B cell (primary cell): ENCODE measurements at regions not wholly inside any gene's neighbourhood (a gene's known extent, or its start where the extent isn't known, plus 50 kb on each side); places are given as distances from the start of the nearest gene placed in this dataset.

Experiments used
- ATAC-seq: fragments of 200-7000 bp; cut with Tn5 transposase; one replicate; pipeline ENCODE4 v1.10.0; 2021; ENCODE audit warnings: low read depth, mild to moderate bottlenecking, moderate number of reproducible peaks, moderate library complexity
- CTCF ChIA-PET: fragments of 350-600 bp; sonication (Branson Sonifier 250); formaldehyde crosslinking; loops from one replicate; lab custom pipeline; 2021; ENCODE audit warnings: antibody characterized with exemption, inconsistent platforms; lab: Charles Lee
- POLR2A ChIA-PET: fragments of 350-600 bp; sonication (Branson Sonifier 250); formaldehyde crosslinking; loops from one replicate; lab custom pipeline; 2021; ENCODE audit warnings: antibody characterized with exemption; lab: Charles Lee
- DNase-seq: peaks from one replicate; pipeline ENCODE4 v3.0.0; 2013
- H2AFZ ChIP-seq: 2 replicates; pipeline ENCODE4 v1.6.1; 2012; ENCODE audit warnings: mild to moderate bottlenecking, low read depth, low read length; ENCODE audit not compliant: insufficient read depth, poor library complexity, severe bottlenecking
- H3K27ac ChIP-seq, 2 donors: 1 replicate in 1 of 2; 2 replicates in 1 of 2; pipeline ENCODE4 v1.5.1; 2012 to 2013; ENCODE audit warnings: low read length in 2 of 2, mild to moderate bottlenecking in 2 of 2, moderate library complexity in 1 of 2
- H3K27me3 ChIP-seq, 4 experiments: fragments of 200-600 bp in 1 of 4; sonication (generic) in 1 of 4; replicated peaks in 1 of 4; 1 replicate in 2 of 4; 2 replicates in 2 of 4; pipeline versions ENCODE4 v1.6.1 to v1.7.0; 2013 to 2016; ENCODE audit warnings: low read length in 3 of 4, mild to moderate bottlenecking in 2 of 4, mixed read lengths in 1 of 4, moderate library complexity in 1 of 4; ENCODE audit not compliant: insufficient read depth in 4 of 4, control insufficient read depth in 3 of 4; ENCODE audit errors: control extremely low read depth in 1 of 4
- H3K36me3 ChIP-seq, 2 experiments: replicated peaks in 1 of 2; 1 replicate in 1 of 2; 2 replicates in 1 of 2; pipeline versions ENCODE4 v1.6.1 to v1.7.1; 2013; ENCODE audit warnings: low read length in 1 of 2; ENCODE audit not compliant: insufficient read depth in 2 of 2, control insufficient read depth in 1 of 2; ENCODE audit errors: control extremely low read depth in 1 of 2, extremely low read depth in 1 of 2
- H3K4me1 ChIP-seq, 2 donors: fragments of 200-600 bp in 1 of 2; sonication (generic) in 1 of 2; 1 replicate in 1 of 2; 2 replicates in 1 of 2; pipeline versions ENCODE4 v1.5.1 to v1.6.1; 2013 to 2017; ENCODE audit warnings: low read length in 2 of 2; ENCODE audit not compliant: control insufficient read depth in 2 of 2, insufficient read depth in 2 of 2
- H3K4me2 ChIP-seq: replicated peaks from 2 replicates; pipeline ENCODE3; 2012; ENCODE audit warnings: mild to moderate bottlenecking, low read depth, low read length; ENCODE audit not compliant: poor library complexity, severe bottlenecking
- H3K4me3 ChIP-seq, 5 experiments: fragments of 200-600 bp in 1 of 5; sonication (generic) in 1 of 5; 1 replicate in 3 of 5; 2 replicates in 2 of 5; pipeline versions ENCODE4 v1.5.1 to v1.7.0; 2011 to 2016; ENCODE audit warnings: low read length in 4 of 5, mild to moderate bottlenecking in 4 of 5, low read depth in 2 of 5, control low read depth in 1 of 5, moderate library complexity in 1 of 5; ENCODE audit not compliant: insufficient read depth in 1 of 5; ENCODE audit errors: control extremely low read depth in 1 of 5, extremely low read depth in 1 of 5
- H3K79me2 ChIP-seq: fragments of 200-600 bp; sonication (generic); one replicate; pipeline ENCODE4 v1.6.0; 2016; ENCODE audit warnings: low read length; ENCODE audit not compliant: control insufficient read depth, insufficient read depth
- H3K9ac ChIP-seq: fragments of 200-600 bp; sonication (generic); 2 replicates; pipeline ENCODE4 v1.6.1; 2017; ENCODE audit warnings: mild to moderate bottlenecking, low read length, moderate library complexity
- H3K9me3 ChIP-seq, 3 donors: one replicate each; pipeline versions ENCODE4 v1.6.1 to v1.7.1; 2013; ENCODE audit warnings: low read length in 2 of 3; ENCODE audit not compliant: control insufficient read depth in 2 of 3, insufficient read depth in 1 of 3; ENCODE audit errors: control extremely low read depth in 1 of 3
- H4K20me1 ChIP-seq: 2 replicates; pipeline ENCODE4 v1.6.0; 2012; ENCODE audit warnings: mild to moderate bottlenecking, low read length; ENCODE audit not compliant: insufficient read depth, control insufficient read depth, poor library complexity, severe bottlenecking
- H3K27ac Mint-ChIP-seq: one replicate; pipeline ENCODE4 v1.8.0; 2021; ENCODE audit warnings: mixed read lengths
- H3K27me3 Mint-ChIP-seq: one replicate; pipeline ENCODE4 v1.8.0; 2021; ENCODE audit warnings: mixed read lengths
- H3K4me1 Mint-ChIP-seq: one replicate; pipeline ENCODE4 v1.8.0; 2021; ENCODE audit warnings: mixed read lengths
- H3K4me3 Mint-ChIP-seq: one replicate; pipeline ENCODE4 v1.8.0; 2021; ENCODE audit warnings: mixed read lengths
- H3K9me3 Mint-ChIP-seq: one replicate; pipeline ENCODE4 v1.8.0; 2022; ENCODE audit warnings: mixed read lengths; ENCODE audit not compliant: insufficient read depth
- EZH2 ChIP-seq: IDR thresholded peaks from 2 replicates; pipeline ENCODE4 v1.6.1; 2012; ENCODE audit warnings: borderline replicate concordance, low read depth, mild to moderate bottlenecking, moderate library complexity, low read length; ENCODE audit not compliant: insufficient read depth, poor library complexity, severe bottlenecking
- WGBS: methylation state at CpG from one replicate; pipeline ENCODE4 v1.1.5; 2013; ENCODE audit warnings: missing lambda C conversion rate; ENCODE audit not compliant: insufficient coverage; 5-methylcytosine and 5-hydroxymethylcytosine counted together
- intact Hi-C: fragments of 100-400 bp; cut with micrococcal nuclease; formaldehyde crosslinking; loops from one replicate; pipeline ENCODE4 v1.10.0; 2022
- TF ChIP-seq, protein P1 (sequence below): fragments of 200-600 bp; IDR thresholded peaks from one replicate; pipeline ENCODE4 v1.8.0; 2022; ENCODE audit warnings: antibody characterized with exemption, mild to moderate bottlenecking

DNA sequence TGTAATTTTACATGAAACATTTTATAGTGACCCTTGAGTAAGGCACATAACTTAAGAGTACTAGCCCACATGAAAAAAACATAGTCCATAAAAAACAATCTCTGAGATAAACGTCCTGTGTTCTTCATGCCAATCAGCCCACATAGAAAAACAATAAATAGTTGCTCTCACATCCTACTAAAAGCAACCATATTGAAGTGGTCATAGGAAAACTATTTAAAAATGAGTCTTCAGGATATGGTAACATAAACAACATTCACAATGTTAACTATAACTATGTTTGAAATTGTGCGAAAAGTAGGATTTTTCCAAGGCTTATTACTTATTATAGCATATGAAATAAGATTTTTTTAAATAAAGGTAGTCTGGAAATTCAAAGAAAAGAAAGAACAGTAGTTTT, 77.1 kb upstream of the EPHA5 start:
- no peak overlapping the region for H3K9ac ChIP-seq
- H3K36me3 ChIP-seq: no peaks in the 10 kb centered on the region
- no peak overlapping the region for H3K4me2 ChIP-seq
- H3K27ac ChIP-seq: no peak overlapping the region
- H3K4me3 Mint-ChIP-seq: no peak overlapping the region
- no peak overlapping the region for H3K27ac Mint-ChIP-seq
- intact Hi-C loops: no loop called here
- no peak for TF ChIP-seq EZH2
- TF ChIP-seq, protein P1, sequence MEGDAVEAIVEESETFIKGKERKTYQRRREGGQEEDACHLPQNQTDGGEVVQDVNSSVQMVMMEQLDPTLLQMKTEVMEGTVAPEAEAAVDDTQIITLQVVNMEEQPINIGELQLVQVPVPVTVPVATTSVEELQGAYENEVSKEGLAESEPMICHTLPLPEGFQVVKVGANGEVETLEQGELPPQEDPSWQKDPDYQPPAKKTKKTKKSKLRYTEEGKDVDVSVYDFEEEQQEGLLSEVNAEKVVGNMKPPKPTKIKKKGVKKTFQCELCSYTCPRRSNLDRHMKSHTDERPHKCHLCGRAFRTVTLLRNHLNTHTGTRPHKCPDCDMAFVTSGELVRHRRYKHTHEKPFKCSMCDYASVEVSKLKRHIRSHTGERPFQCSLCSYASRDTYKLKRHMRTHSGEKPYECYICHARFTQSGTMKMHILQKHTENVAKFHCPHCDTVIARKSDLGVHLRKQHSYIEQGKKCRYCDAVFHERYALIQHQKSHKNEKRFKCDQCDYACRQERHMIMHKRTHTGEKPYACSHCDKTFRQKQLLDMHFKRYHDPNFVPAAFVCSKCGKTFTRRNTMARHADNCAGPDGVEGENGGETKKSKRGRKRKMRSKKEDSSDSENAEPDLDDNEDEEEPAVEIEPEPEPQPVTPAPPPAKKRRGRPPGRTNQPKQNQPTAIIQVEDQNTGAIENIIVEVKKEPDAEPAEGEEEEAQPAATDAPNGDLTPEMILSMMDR: no peak
- no peaks in the 10 kb centered on the region for H3K4me1 Mint-ChIP-seq
- POLR2A ChIA-PET: no interaction called here
- no peaks in the 10 kb centered on the region for H3K27me3 Mint-ChIP-seq
- no CpG with 5 or more reads among the region's 2 CpGs for WGBS
- H3K4me3 ChIP-seq: no peak overlapping the region
- ATAC-seq (no peak), DNase-seq (no peak)
- no peaks in the 10 kb centered on the region for H3K9me3 ChIP-seq
- H4K20me1 ChIP-seq: no peaks in the 10 kb centered on the region
- no peaks in the 10 kb centered on the region for H3K27me3 ChIP-seq
- no peaks in the 10 kb centered on the region for H3K4me1 ChIP-seq
- no peak overlapping the region for H2AFZ ChIP-seq
- CTCF ChIA-PET: no interaction called here
- no peaks in the 10 kb centered on the region for H3K79me2 ChIP-seq
- H3K9me3 Mint-ChIP-seq: no peaks in the 10 kb centered on the region

DNA sequence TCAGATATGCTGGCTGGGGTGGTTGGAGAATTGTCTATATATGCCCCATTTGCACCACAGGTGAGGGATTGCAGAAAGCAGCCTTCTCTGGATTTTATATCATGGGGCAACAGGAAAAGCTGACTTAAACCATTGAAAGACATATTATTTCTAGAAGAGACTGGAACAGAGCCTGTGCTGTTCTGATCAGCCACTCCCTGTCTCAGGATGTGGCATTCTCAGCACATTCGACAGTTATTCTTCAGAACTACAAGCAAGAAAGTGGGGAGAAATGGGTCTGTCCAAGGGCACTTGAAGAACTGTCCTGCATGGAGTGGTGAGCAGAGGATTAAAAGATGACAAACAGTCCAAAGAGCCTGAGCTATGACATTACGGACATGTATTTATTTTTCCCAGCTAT, 67.8 kb upstream of the EPHA5 start:
- Histone ChIP-seq H3K9ac (no peak overlapping the region), H3K27ac (no peak overlapping the region), H4K20me1 (no peaks in the 10 kb centered on the region), H3K4me2 (no peak overlapping the region), H3K9me3 (no peaks in the 10 kb centered on the region), H3K4me3 (no peak overlapping the region), H3K27me3 (no peaks in the 10 kb centered on the region), H3K36me3 (no peaks in the 10 kb centered on the region), H2AFZ (no peak overlapping the region), H3K4me1 (no peaks in the 10 kb centered on the region), H3K79me2 (no peaks in the 10 kb centered on the region)
- ChIA-PET POLR2A (no interaction called here), CTCF (no interaction called here)
- no peaks in the 10 kb centered on the region for H3K4me1 Mint-ChIP-seq
- no peak overlapping the region for H3K4me3 Mint-ChIP-seq
- no peak overlapping the region for H3K27ac Mint-ChIP-seq
- peaks cover 2% of the 10 kb centered on the region for H3K9me3 Mint-ChIP-seq
- WGBS: no CpG with 5 or more reads among the region's 2 CpGs
- no peak for TF ChIP-seq EZH2
- TF ChIP-seq, protein P1: no peak
- no peak for ATAC-seq
- DNase-seq: no peak
- H3K27me3 Mint-ChIP-seq: no peaks in the 10 kb centered on the region
- intact Hi-C loops: no loop called here
